ENCODE measurements at regions not wholly inside any gene's neighbourhood (a gene's known extent, or its start where the extent isn't known, plus 50 kb on each side); places are given as distances from the start of the nearest gene placed in this dataset.
"Not testable (repeated sequence)": the region's sequence is repeated elsewhere in the genome, so short reads cannot be mapped to it uniquely, and the experiment has no call there.

DNA sequence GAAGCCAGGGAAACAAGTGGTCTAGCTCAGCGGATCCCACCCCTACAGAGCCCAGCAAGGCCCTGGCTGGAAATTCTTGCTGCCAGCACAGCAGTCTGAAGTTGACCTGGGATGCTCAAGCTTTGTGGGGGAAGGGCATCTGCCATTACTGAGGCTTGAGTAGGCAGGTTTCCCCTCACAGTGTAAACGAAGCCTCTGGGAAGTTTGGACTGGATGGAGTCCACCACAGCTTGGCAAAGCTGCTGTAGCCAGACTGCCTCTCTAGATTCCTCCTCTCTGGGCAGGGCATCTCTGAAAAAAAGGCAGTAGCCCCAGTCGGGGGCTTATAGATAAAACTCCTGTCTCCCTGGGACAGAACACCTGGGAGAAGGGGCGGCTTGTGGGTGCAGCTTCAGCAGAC, 365.9 kb upstream of the SALL1 start:
- not testable (repeated sequence) for DNase-seq

DNA sequence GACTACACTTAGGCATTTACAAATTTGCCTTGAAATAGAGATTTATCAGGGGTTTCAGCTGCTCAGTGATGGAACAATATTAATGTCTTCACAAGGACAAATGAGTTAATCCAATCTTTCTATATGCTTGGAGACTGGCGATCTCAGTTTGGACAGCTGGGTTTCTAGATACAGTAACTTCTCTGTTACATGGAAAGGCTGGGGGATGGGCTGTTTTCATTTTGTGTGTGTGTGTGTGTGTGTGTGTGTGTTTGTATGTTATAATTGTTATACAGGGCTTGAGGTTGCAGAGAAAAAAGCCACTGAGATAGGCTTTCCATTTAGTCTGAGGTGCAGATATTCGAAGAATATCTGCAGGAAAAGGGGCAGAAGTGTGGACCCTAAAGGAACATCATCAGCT, 359.3 kb upstream of the SALL1 start:
- DNase-seq: no peak

GRCh38 chr16:51509336-51509735, 358.3 kb upstream of the SALL1 start:
- DNase-seq: no peak

DNA sequence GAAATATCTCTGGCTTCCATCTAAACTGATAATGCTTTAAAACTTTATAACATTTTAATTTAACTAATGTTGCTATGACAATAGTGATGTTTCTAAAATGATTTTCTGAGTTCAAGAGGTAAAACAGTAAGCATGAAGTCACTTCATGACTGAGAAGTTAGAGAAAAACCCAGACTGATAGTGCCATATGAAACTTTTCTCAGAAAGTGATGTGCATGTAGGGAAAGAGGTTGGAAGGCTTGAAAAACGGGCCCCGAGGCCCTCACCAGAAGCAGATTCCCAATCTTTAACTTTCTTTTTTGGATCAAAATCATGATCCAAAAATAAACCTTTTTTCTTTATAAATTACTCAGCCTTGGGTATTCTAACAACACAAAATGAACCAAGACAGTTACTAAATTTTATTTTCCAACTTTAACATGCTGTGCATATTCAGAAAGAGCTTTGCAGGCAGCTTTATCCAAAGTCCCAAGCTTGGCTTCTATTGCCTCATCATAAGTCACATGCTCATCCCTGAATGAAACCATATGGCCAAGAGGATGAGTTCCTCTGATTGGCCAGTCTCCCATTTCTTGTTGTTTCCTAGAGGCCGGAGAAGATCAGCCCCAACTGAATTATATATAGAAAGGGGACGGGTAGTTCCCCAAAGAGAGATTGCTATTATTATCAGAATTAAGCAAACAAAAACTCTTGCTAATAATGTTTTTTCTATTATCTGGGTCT, 357.6 kb upstream of the SALL1 start:
- no peak for DNase-seq

DNA sequence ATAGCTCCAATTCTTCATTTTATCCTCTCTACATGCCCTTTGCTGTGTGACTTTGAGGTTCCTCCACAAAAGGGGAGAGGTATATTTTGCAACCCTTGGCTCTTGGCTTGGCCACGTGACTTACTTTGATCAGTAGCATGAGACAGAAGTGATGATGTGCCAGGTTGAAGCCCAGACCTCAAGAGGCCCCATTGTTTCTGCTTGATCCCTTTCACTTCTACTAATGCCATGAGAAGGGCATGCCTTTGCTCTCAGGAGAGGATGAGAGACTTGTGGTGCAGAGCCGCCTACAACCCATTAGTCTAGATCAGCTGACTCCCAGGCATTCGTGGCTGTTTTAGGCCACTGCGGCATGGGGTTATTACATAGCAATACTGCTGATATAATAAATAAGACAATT, 356.2 kb upstream of the SALL1 start:
- DNase-seq: no peak

DNA sequence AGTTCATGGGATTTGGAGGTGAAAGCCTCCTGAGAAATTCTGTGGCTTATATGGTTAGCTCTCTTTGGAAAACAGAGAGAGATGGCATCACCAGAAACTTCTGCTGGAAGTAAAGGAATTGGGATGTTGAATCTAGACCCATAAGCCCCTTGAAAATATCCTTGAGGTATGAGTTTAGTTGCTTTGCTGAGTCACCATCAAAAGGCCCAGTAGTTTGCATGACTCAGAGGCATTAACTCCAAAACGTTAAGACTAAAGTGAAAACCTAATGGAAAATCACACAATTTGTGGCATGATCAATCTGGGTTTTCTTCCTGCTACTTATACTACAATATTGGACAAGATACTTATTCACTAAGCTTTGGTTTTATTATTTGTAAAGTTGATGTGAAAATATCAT, 349.2 kb upstream of the SALL1 start:
- no peak for DNase-seq

DNA sequence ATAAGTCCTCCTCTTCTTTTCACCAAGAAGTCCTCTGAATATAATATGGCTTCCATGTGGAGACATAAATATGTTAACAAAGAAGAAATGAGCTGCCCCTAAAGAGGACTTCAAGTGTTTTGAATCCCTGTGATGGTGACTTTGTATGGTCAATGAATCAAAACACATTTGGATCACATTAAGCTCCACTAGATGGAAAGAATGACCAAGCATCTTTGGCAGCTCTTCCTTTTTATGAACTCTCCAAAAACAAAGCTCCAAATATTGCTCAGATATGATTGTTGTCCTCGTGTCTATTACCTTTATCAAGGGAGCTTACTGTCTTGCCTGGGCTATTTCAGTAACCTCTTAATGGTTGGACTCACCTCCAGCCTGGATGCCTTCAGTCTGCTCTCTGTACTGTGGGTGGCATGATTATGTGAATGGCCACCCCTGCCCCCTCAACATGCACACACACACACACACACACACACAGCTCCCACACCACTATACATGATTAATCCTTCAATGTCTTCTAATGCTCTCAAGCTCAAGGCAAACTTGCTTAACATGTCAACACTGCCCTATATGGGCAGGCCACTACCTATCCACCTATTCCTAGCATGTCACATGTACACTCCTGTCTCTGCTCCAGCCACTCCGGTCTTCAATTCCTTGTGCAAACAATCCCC, 346.6 kb upstream of the SALL1 start:
- peak in 1 of 2 experiments; percentile 5 for DNase-seq

- DNase-seq: no peak
Measured at GRCh38 chr16:51490866-51491265, 339.8 kb upstream of the SALL1 start.

- DNase-seq: no peak
Measured at GRCh38 chr16:51487880-51488279, 336.8 kb upstream of the SALL1 start.

GRCh38 chr16:51474414-51475091, 323.5 kb upstream of the SALL1 start:
- DNase-seq: no peak

- DNase-seq: no peak
Measured at GRCh38 chr16:51473091-51473490, 322.0 kb upstream of the SALL1 start.

DNA sequence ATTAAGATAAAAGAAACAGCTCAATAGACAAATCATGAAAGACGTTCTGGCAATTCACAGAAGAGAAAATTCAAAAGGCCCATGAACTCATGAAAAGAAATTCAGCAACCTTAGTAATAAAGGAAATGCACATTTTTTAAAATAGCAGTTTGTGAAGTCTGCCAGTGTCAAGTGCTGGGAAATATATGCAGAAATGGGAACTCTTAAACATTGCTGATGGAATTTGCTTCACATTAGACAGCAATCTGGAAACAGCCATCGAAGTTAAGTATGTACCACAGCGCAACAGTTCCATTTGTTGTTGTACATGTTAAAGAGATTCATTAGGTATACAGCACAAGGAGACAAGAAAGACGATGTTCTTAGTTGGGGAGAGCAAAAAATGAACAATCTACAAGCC, 319.4 kb upstream of the SALL1 start:
- DNase-seq: no peak

DNA sequence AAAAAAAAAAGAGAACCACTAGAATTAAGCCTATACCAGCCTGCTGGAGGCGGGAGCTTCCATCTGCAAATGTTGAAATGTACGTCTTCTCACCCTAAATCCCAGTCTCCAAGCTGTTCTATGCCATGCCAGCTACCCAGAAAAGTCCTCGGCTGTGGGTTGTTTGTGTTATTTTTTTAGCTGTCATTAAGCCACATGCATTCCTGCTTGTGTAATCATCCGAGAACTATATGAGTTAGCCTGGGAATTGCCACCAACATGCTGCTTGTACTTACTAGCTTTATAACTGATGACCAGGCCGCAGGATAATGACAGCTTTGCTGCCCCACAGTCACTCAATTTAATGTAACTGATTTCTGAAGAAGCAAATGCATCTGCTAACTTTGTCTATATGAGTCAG, 313.9 kb upstream of the SALL1 start:
- DNase-seq: no peak

DNA sequence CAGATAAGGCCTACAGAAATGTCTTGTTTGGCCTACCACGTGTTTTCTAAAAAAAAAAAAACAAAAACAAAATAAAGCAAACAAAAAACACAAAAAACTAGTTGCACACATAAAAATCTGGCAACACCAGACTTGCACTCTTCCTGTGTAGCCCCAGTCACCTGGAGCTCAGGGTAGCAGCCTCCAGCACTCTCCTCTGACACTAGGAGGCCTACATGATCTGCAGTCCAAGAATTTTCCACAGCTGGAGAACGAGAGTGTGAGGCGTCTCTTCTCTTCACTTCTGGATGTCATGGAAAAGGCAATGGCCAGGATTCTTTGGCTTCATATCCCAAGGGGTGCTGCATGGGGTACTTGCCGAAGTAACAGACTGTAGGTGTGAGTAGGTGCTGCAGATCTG, 310.2 kb upstream of the SALL1 start:
- no peak for DNase-seq

DNA sequence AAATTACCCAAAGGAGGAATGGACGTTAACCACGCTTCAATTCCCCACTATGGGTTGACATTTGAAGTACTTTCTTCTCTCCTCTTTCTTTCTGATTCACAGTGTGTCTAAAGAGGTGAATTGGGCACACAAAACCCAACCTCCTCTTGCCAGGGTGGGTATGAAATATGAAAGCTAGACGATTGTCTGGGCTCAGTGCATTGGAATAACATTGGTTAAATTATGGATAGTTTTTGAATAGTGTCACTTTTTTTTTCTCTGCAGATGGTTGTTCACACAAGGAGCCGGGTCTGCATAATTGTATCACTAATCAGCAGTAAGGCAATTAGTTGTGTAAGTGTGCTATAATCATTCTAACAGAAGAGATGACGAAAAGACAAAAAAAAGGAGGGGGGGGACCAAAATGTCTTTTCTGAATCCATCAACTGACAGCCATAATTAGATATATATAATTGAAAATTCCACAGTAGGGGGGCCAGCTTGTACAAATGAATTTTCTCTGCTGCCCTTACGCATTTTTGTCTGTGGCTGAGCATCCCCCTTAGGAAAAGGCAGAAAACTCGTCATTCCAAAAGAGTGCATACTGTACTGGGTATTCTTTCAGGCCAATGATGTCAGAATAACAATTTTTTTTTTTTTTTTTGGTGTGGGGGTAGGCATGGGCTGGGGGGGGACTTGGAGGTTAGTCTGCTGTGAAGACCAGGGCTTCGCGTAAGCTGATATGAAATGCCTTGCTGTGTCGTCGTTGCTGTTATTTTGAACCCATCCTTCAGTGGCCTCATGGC, 307.5 kb upstream of the SALL1 start:
- no peak for DNase-seq

- no peak for DNase-seq
Measured at GRCh38 chr16:51457775-51458174, 306.7 kb upstream of the SALL1 start.

DNA sequence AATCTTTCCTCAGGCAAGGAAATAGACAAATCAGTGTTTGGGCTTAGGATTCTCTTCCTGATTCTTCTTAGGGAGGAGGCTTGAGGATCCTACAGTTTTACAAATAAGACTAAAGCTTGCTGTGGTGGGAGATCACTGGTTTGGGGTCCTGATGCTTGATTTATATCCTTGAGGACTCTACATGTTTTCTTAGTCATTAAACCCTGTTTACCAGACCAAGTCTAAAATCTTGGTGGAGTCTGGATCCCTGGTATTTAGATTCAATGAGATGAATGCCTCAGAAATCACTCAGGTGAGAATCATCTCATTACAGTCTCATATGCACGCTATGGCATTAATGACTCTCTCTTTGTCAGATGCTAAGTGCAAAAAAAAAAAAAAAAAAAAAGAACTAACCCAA, 304.3 kb upstream of the SALL1 start:
- no peak for DNase-seq

- DNase-seq: no peak
Measured at GRCh38 chr16:51453251-51453650, 302.2 kb upstream of the SALL1 start.

DNA sequence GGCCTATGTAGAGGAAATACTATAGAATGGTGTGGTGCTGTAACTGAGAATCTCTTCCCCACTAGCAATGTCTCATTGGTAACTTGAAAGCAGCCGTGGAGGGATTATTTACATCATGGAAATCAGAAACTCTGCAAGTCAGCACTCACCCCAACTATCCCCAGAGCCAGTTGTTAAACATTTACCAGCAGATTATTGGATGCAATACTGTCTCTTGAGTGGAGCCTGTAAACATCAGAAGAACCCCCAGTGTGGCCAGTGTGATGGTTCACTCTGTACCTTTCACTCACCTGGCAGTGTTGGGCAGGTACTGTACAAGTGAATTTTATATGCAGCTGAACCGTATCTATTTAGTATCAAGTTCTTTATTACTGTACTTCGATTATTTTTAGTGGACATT, 299.8 kb upstream of the SALL1 start:
- DNase-seq: peak; percentile 35 to 63

GRCh38 chr16:51450376-51450775, 299.3 kb upstream of the SALL1 start:
- no peak for DNase-seq

DNA sequence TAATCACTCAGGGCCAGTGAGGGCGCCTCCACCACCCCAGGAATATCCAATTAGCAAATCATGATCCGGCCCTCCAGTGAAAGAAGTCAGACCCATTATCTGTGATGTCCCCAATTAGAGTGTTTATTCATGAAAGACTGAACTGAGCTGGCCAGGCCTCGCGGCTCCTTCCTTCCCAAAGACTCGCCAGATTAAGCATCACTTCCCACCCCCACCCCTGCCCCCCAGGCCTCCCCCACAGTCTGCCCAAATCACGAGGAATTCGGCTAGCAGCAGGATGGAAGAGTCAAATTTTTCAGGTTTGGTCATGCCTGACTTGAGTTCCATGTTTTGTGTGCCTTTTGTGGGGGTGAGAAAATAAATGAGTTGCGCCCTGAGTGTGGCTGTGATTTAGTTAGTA, 298.4 kb upstream of the SALL1 start:
- no peak for DNase-seq

GRCh38 chr16:51445250-51445649, 294.2 kb upstream of the SALL1 start:
- DNase-seq: no peak

DNA sequence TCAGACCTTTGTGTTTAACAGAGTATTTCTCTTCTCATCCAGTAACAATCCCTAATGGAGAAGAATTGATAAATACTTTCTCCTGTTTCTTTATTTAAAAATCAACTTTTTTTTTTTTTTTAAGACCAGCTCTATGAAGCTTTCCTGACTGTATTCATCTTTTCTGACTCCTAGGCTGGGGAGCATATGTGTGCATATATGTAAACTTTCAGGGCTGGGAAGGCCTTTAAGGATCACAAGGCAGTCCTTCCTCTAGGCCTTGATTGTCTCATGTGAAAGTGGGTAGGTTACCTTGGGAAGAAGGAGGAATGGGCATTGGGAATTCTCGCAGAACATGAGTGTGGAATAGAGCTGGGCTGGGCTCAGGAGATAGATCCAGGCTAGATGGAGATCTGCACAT, 292.9 kb upstream of the SALL1 start:
- no peak for DNase-seq

Measured in NCI-H526 (cell line).